Ishikawa (cell line): ENCODE measurements at regions not wholly inside any gene's neighbourhood (a gene's known extent, or its start where the extent isn't known, plus 50 kb on each side); places are given as distances from the start of the nearest gene placed in this dataset.

Experiments
- CEBPB ChIP-seq: IDR thresholded peaks from 2 replicates; pipeline ENCODE4 v1.6.1; 2012
- CREB1 ChIP-seq: IDR thresholded peaks from 2 replicates; pipeline ENCODE4 v1.6.1; 2012; ENCODE audit warnings: low read depth
- EGR1 ChIP-seq: IDR thresholded peaks from 2 replicates; pipeline ENCODE4 v1.6.1; 2012
- EP300 ChIP-seq: IDR thresholded peaks from 2 replicates; pipeline ENCODE4 v1.6.1; 2012; ENCODE audit warnings: borderline replicate concordance
- FOXM1 ChIP-seq: IDR thresholded peaks from 2 replicates; pipeline ENCODE4 v1.6.1; 2012; ENCODE audit warnings: low read depth, borderline replicate concordance
- MAX ChIP-seq: IDR thresholded peaks from 2 replicates; pipeline ENCODE4 v1.6.1; 2012
- NFIC ChIP-seq: IDR thresholded peaks from 2 replicates; pipeline ENCODE4 v1.6.1; 2012
- RAD21 ChIP-seq: IDR thresholded peaks from 2 replicates; pipeline ENCODE4 v1.6.1; 2012; ENCODE audit warnings: low read depth
- REST ChIP-seq: IDR thresholded peaks from 2 replicates; pipeline ENCODE4 v1.6.1; 2012; ENCODE audit warnings: low read depth, mild to moderate bottlenecking
- TAF1 ChIP-seq: IDR thresholded peaks from 2 replicates; pipeline ENCODE4 v1.6.1; 2012; ENCODE audit warnings: low read depth, mild to moderate bottlenecking
- TCF12 ChIP-seq: IDR thresholded peaks from 2 replicates; pipeline ENCODE4 v1.6.1; 2012; ENCODE audit warnings: low read depth
- TEAD4 ChIP-seq: IDR thresholded peaks from 2 replicates; pipeline ENCODE4 v1.6.1; 2012
- USF1 ChIP-seq: IDR thresholded peaks from 2 replicates; pipeline ENCODE4 v1.6.1; 2012
- YY1 ChIP-seq: IDR thresholded peaks from 2 replicates; pipeline ENCODE4 v1.6.1; 2012; ENCODE audit warnings: low read depth
- ZBTB7A ChIP-seq: IDR thresholded peaks from 2 replicates; pipeline ENCODE4 v1.6.1; 2012; ENCODE audit warnings: low read depth

GRCh38 chr5:61234019-61234418 lies 71.8 kb upstream of the SMIM15 start:
- TF ChIP-seq NFIC (no peak), MAX (no peak), EGR1 (no peak), RAD21 (no peak), USF1 (no peak), YY1 (no peak), REST (no peak), TEAD4 (no peak), CREB1 (no peak), EP300 (no peak), CEBPB (no peak), FOXM1 (no peak), ZBTB7A (no peak), TCF12 (no peak), TAF1 (no peak)

GRCh38 chr5:61245486-61245885 lies 83.2 kb upstream of the SMIM15 start:
- no peak for TF ChIP-seq RAD21
- no peak for TF ChIP-seq REST
- no peak for TF ChIP-seq TEAD4
- TF ChIP-seq TCF12: no peak
- no peak for TF ChIP-seq CREB1
- TF ChIP-seq TAF1: no peak
- no peak for TF ChIP-seq CEBPB
- TF ChIP-seq EP300: no peak
- TF ChIP-seq USF1: no peak

GRCh38 chr5:61245936-61246335 lies 83.7 kb upstream of the SMIM15 start:
- TF ChIP-seq MAX (no peak), CEBPB (no peak), EGR1 (no peak), TEAD4 (no peak), TAF1 (no peak)

- TF ChIP-seq MAX (no peak), CEBPB (no peak), RAD21 (no peak), ZBTB7A (no peak), YY1 (no peak), EP300 (no peak), REST (no peak), TEAD4 (no peak), CREB1 (no peak), TCF12 (no peak), NFIC (no peak), USF1 (no peak)
Measured at GRCh38 chr5:61246768-61247307, 84.6 kb upstream of the SMIM15 start.
